Liver (tissue), 8 donors: ENCODE measurements at regions not wholly inside any gene's neighbourhood (a gene's known extent, or its start where the extent isn't known, plus 50 kb on each side); places are given as distances from the start of the nearest gene placed in this dataset.

Experiments
- DNase-seq: peaks from one replicate; pipeline ENCODE4 v3.0.0-alpha.2; 2017; ENCODE audit warnings: low spot score
- H3K27ac ChIP-seq, 2 donors: one replicate each; pipeline ENCODE4 v1.7.0; 2013; ENCODE audit warnings: inconsistent platforms in 2 of 2, low read length in 2 of 2, control low read depth in 1 of 2, low read depth in 1 of 2, mild to moderate bottlenecking in 1 of 2
- H3K27me3 ChIP-seq, 4 donors: one replicate each; pipeline versions ENCODE4 v1.6.1 to v1.7.0; 2013; ENCODE audit warnings: low read length in 3 of 4, inconsistent platforms in 1 of 4, mild to moderate bottlenecking in 1 of 4, moderate library complexity in 1 of 4; ENCODE audit not compliant: control insufficient read depth in 4 of 4, insufficient read depth in 4 of 4
- H3K36me3 ChIP-seq, 4 donors: one replicate each; pipeline versions ENCODE4 v1.6.1 to v1.7.0; 2013; ENCODE audit warnings: low read length in 3 of 4, mild to moderate bottlenecking in 3 of 4, low read depth in 1 of 4, moderate library complexity in 1 of 4; ENCODE audit not compliant: control insufficient read depth in 4 of 4, insufficient read depth in 3 of 4
- H3K4me1 ChIP-seq, 4 donors: one replicate each; pipeline versions ENCODE4 v1.6.1 to v1.7.0; 2013; ENCODE audit warnings: low read length in 3 of 4, mild to moderate bottlenecking in 3 of 4, moderate library complexity in 1 of 4; ENCODE audit not compliant: control insufficient read depth in 4 of 4, insufficient read depth in 4 of 4
- H3K4me3 ChIP-seq, 3 donors: one replicate each; pipeline versions ENCODE4 v1.6.1 to v1.7.0; 2013; ENCODE audit warnings: low read length in 3 of 3, control low read depth in 1 of 3, low read depth in 1 of 3, mild to moderate bottlenecking in 1 of 3
- H3K9ac ChIP-seq, 2 donors: one replicate each; pipeline ENCODE4 v1.7.0; 2013; ENCODE audit warnings: low read length in 2 of 2, mild to moderate bottlenecking in 2 of 2, moderate library complexity in 2 of 2, control low read depth in 1 of 2, low read depth in 1 of 2
- H3K9me3 ChIP-seq, 4 donors: one replicate each; pipeline versions ENCODE4 v1.6.1 to v1.7.0; 2013; ENCODE audit warnings: low read length in 3 of 4; ENCODE audit not compliant: control insufficient read depth in 4 of 4
- EGR1 ChIP-seq, 2 donors: IDR thresholded peaks; 2 replicates each; pipeline ENCODE4 v1.6.1; 2016 to 2018; ENCODE audit warnings: antibody characterized with exemption in 2 of 2, low read depth in 2 of 2
- FOXA1 ChIP-seq: IDR thresholded peaks from 2 replicates; pipeline ENCODE4 v1.6.1; 2016; ENCODE audit warnings: antibody characterized with exemption
- FOXA2 ChIP-seq: IDR thresholded peaks from 2 replicates; pipeline ENCODE4 v1.6.1; 2016; ENCODE audit warnings: antibody characterized with exemption
- GABPA ChIP-seq, 2 donors: IDR thresholded peaks in 1 of 2; conservative IDR thresholded peaks in 1 of 2; 2 replicates each; pipeline ENCODE4 v1.6.1; 2016; ENCODE audit warnings: antibody characterized with exemption in 2 of 2, mild to moderate bottlenecking in 1 of 2, moderate library complexity in 1 of 2
- HNF4A ChIP-seq, 2 donors: conservative IDR thresholded peaks; 2 replicates each; pipeline ENCODE4 v1.6.1; 2016; ENCODE audit warnings: antibody characterized with exemption in 2 of 2, mild to moderate bottlenecking in 2 of 2
- HNF4G ChIP-seq: IDR thresholded peaks from 2 replicates; pipeline ENCODE4 v1.6.1; 2016; ENCODE audit warnings: antibody characterized with exemption
- JUND ChIP-seq, 2 donors: IDR thresholded peaks; 2 replicates each; pipeline ENCODE4 v1.6.1; 2016; ENCODE audit warnings: antibody characterized with exemption in 2 of 2
- NR2F2 ChIP-seq: IDR thresholded peaks from 2 replicates; pipeline ENCODE4 v1.6.1; 2016; ENCODE audit warnings: antibody characterized with exemption
- RAD21 ChIP-seq, 2 donors: IDR thresholded peaks; 2 replicates each; pipeline ENCODE4 v1.6.1; 2016; ENCODE audit warnings: antibody characterized with exemption in 2 of 2, mild to moderate bottlenecking in 2 of 2
- RXRA ChIP-seq, 2 donors: IDR thresholded peaks; 2 replicates each; pipeline ENCODE4 v1.6.1; 2017 to 2018; ENCODE audit warnings: antibody characterized with exemption in 2 of 2, mild to moderate bottlenecking in 1 of 2
- SP1 ChIP-seq: IDR thresholded peaks from 2 replicates; pipeline ENCODE4 v1.6.1; 2018; ENCODE audit warnings: antibody characterized with exemption, mild to moderate bottlenecking
- TAF1 ChIP-seq: conservative IDR thresholded peaks from 2 replicates; pipeline ENCODE4 v1.6.1; 2016; ENCODE audit warnings: antibody characterized with exemption, mild to moderate bottlenecking
- YY1 ChIP-seq: IDR thresholded peaks from 2 replicates; pipeline ENCODE4 v1.6.1; 2016; ENCODE audit warnings: antibody characterized with exemption, mild to moderate bottlenecking
- WGBS: extraction: QIAGEN DNeasy Blood & Tissue Kit; methylation state at CpG from one replicate; pipeline ENCODE4 v1.1.7; 2013; 5-methylcytosine and 5-hydroxymethylcytosine counted together
- TF ChIP-seq, protein P1 (sequence below): IDR thresholded peaks from 2 replicates; pipeline ENCODE4 v1.6.1; 2016; ENCODE audit warnings: antibody characterized with exemption
- TF ChIP-seq, protein P2 (sequence below): IDR thresholded peaks from 2 replicates; pipeline ENCODE4 v1.6.1; 2016; ENCODE audit warnings: antibody characterized with exemption, mild to moderate bottlenecking
- TF ChIP-seq, protein P3 (sequence below): fragments of 150-350 bp; IDR thresholded peaks from 2 replicates; pipeline ENCODE4 v1.5.1; 2017; ENCODE audit warnings: improper control_type of control experiment, low read depth, low read length; ENCODE audit not compliant: missing input control
- TF ChIP-seq, protein P4 (sequence below): IDR thresholded peaks from 2 replicates; pipeline ENCODE4 v1.6.1; 2016; ENCODE audit warnings: antibody characterized with exemption
- TF ChIP-seq, protein P5 (sequence below): IDR thresholded peaks from 2 replicates; pipeline ENCODE4 v1.6.1; 2016; ENCODE audit warnings: antibody characterized with exemption
- donor health status: healthy.
- donor health status: healthy.
- donor health status: healthy.
- donor health status: healthy.
- donor health status: healthy.

GRCh38 chr3:154662851-154663250, 232.9 kb upstream of the GPR149 start:
- no peak for TF ChIP-seq GABPA (IDR thresholded peaks at IDR 0.05 in 1 of 2, conservative IDR thresholded peaks at IDR 0.05 in 1 of 2)
- no peak for TF ChIP-seq TAF1
- no peak for TF ChIP-seq SP1
- no peak for TF ChIP-seq JUND (IDR thresholded peaks at IDR 0.05)
- TF ChIP-seq RAD21 (IDR thresholded peaks at IDR 0.05) = no peak
- no peak for TF ChIP-seq EGR1 (IDR thresholded peaks at IDR 0.05; ENCODE audit: low read depth in 2 of 2)
- no peak for TF ChIP-seq FOXA1
- TF ChIP-seq, protein P1, sequence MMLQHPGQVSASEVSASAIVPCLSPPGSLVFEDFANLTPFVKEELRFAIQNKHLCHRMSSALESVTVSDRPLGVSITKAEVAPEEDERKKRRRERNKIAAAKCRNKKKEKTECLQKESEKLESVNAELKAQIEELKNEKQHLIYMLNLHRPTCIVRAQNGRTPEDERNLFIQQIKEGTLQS = no peak
- TF ChIP-seq, protein P2, sequence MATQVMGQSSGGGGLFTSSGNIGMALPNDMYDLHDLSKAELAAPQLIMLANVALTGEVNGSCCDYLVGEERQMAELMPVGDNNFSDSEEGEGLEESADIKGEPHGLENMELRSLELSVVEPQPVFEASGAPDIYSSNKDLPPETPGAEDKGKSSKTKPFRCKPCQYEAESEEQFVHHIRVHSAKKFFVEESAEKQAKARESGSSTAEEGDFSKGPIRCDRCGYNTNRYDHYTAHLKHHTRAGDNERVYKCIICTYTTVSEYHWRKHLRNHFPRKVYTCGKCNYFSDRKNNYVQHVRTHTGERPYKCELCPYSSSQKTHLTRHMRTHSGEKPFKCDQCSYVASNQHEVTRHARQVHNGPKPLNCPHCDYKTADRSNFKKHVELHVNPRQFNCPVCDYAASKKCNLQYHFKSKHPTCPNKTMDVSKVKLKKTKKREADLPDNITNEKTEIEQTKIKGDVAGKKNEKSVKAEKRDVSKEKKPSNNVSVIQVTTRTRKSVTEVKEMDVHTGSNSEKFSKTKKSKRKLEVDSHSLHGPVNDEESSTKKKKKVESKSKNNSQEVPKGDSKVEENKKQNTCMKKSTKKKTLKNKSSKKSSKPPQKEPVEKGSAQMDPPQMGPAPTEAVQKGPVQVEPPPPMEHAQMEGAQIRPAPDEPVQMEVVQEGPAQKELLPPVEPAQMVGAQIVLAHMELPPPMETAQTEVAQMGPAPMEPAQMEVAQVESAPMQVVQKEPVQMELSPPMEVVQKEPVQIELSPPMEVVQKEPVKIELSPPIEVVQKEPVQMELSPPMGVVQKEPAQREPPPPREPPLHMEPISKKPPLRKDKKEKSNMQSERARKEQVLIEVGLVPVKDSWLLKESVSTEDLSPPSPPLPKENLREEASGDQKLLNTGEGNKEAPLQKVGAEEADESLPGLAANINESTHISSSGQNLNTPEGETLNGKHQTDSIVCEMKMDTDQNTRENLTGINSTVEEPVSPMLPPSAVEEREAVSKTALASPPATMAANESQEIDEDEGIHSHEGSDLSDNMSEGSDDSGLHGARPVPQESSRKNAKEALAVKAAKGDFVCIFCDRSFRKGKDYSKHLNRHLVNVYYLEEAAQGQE = no peak
- TF ChIP-seq YY1 = no peak
- no peak for TF ChIP-seq RXRA (IDR thresholded peaks at IDR 0.05)
- no peak for TF ChIP-seq HNF4A (conservative IDR thresholded peaks at IDR 0.05)
- TF ChIP-seq, protein P3, sequence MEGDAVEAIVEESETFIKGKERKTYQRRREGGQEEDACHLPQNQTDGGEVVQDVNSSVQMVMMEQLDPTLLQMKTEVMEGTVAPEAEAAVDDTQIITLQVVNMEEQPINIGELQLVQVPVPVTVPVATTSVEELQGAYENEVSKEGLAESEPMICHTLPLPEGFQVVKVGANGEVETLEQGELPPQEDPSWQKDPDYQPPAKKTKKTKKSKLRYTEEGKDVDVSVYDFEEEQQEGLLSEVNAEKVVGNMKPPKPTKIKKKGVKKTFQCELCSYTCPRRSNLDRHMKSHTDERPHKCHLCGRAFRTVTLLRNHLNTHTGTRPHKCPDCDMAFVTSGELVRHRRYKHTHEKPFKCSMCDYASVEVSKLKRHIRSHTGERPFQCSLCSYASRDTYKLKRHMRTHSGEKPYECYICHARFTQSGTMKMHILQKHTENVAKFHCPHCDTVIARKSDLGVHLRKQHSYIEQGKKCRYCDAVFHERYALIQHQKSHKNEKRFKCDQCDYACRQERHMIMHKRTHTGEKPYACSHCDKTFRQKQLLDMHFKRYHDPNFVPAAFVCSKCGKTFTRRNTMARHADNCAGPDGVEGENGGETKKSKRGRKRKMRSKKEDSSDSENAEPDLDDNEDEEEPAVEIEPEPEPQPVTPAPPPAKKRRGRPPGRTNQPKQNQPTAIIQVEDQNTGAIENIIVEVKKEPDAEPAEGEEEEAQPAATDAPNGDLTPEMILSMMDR = no peak
- TF ChIP-seq, protein P4, sequence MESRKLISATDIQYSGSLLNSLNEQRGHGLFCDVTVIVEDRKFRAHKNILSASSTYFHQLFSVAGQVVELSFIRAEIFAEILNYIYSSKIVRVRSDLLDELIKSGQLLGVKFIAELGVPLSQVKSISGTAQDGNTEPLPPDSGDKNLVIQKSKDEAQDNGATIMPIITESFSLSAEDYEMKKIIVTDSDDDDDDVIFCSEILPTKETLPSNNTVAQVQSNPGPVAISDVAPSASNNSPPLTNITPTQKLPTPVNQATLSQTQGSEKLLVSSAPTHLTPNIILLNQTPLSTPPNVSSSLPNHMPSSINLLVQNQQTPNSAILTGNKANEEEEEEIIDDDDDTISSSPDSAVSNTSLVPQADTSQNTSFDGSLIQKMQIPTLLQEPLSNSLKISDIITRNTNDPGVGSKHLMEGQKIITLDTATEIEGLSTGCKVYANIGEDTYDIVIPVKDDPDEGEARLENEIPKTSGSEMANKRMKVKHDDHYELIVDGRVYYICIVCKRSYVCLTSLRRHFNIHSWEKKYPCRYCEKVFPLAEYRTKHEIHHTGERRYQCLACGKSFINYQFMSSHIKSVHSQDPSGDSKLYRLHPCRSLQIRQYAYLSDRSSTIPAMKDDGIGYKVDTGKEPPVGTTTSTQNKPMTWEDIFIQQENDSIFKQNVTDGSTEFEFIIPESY = no peak
- TF ChIP-seq NR2F2 = no peak
- TF ChIP-seq FOXA2 = no peak
- no peak for TF ChIP-seq HNF4G
- TF ChIP-seq, protein P5, sequence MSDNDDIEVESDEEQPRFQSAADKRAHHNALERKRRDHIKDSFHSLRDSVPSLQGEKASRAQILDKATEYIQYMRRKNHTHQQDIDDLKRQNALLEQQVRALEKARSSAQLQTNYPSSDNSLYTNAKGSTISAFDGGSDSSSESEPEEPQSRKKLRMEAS = no peak
- Histone ChIP-seq H3K36me3 (no peaks in the 10 kb centered on the region), H3K4me3 (no peak overlapping the region), H3K4me1 (no peaks in the 10 kb centered on the region), H3K9ac (no peak overlapping the region), H3K27ac (no peak overlapping the region), H3K27me3 (no peaks in the 10 kb centered on the region), H3K9me3 (no peaks in the 10 kb centered on the region)
- WGBS = 51% methylated on average over 3 of the region's 3 CpGs
- no peak for DNase-seq
